GM23248 (cell line): ENCODE measurements at regions not wholly inside any gene's neighbourhood (a gene's known extent, or its start where the extent isn't known, plus 50 kb on each side); places are given as distances from the start of the nearest gene placed in this dataset.

Experiments used
- EZH2 ChIP-seq: fragments of 200-600 bp; sonication (generic); IDR thresholded peaks from 2 replicates; pipeline ENCODE4 v1.6.1; 2018; ENCODE audit warnings: antibody characterized with exemption, mild to moderate bottlenecking; ENCODE audit not compliant: insufficient read depth, poor library complexity, severe bottlenecking
- EZH2phosphoT487 ChIP-seq: fragments of 200-600 bp; sonication (generic); IDR thresholded peaks from 2 replicates; pipeline ENCODE4 v1.6.1; 2018; ENCODE audit warnings: antibody characterized with exemption, moderate library complexity, mild to moderate bottlenecking, low read depth; ENCODE audit not compliant: insufficient read depth

DNA sequence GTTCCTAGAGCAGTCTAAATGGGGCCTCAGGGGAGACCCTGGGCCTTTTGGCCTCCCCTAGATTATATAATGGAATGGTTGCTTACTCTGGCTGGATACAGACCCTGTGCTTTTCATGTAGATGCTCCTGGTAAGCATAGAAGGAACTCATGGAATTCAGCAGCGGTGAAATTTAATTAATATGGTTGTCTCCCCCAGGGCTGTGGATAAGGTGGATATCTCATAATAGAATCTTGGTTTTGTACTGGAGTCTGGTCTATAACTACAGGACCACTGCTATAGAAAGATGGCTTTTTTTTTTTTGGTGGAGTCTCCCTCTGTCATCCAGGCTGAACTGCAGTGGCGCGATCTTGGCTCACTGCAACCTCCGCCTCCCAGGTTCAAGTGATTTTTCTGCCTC lies 84.5 kb downstream of the HRH4 start:
- no peak for TF ChIP-seq EZH2
- no peak for TF ChIP-seq EZH2phosphoT487
